22Rv1 (cell line): ENCODE measurements at regions not wholly inside any gene's neighbourhood (a gene's known extent, or its start where the extent isn't known, plus 50 kb on each side); places are given as distances from the start of the nearest gene placed in this dataset.

Experiments used
- ZFX ChIP-seq: fragments of 450-650 bp; IDR thresholded peaks from 2 replicates; pipeline ENCODE4 v1.6.1; 2017; ENCODE audit warnings: antibody characterized with exemption, borderline replicate concordance
- TF ChIP-seq, protein P1 (sequence below): fragments of 450-650 bp; IDR thresholded peaks from 2 replicates; pipeline ENCODE4 v1.5.1; 2017; ENCODE audit warnings: mild to moderate bottlenecking

- TF ChIP-seq, protein P1, sequence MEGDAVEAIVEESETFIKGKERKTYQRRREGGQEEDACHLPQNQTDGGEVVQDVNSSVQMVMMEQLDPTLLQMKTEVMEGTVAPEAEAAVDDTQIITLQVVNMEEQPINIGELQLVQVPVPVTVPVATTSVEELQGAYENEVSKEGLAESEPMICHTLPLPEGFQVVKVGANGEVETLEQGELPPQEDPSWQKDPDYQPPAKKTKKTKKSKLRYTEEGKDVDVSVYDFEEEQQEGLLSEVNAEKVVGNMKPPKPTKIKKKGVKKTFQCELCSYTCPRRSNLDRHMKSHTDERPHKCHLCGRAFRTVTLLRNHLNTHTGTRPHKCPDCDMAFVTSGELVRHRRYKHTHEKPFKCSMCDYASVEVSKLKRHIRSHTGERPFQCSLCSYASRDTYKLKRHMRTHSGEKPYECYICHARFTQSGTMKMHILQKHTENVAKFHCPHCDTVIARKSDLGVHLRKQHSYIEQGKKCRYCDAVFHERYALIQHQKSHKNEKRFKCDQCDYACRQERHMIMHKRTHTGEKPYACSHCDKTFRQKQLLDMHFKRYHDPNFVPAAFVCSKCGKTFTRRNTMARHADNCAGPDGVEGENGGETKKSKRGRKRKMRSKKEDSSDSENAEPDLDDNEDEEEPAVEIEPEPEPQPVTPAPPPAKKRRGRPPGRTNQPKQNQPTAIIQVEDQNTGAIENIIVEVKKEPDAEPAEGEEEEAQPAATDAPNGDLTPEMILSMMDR = no peak
- TF ChIP-seq ZFX = no peak
These were observed 408.1 kb upstream of the TMTC1 start for GRCh38 chr12:30191696-30192455.
